Sigmoid colon (tissue), 6 donors: ENCODE measurements at regions not wholly inside any gene's neighbourhood (a gene's known extent, or its start where the extent isn't known, plus 50 kb on each side); places are given as distances from the start of the nearest gene placed in this dataset.

Experiments used
- DNase-seq: peaks from one replicate; pipeline ENCODE4 v3.0.0-alpha.2; 2019
- H3K27ac ChIP-seq, 4 donors: fragments of 200-600 bp; sonication (generic); one replicate each; pipeline ENCODE4 v1.5.1; 2016 to 2019; ENCODE audit warnings: mild to moderate bottlenecking in 1 of 4
- H3K27me3 ChIP-seq, 3 donors: fragments of 200-600 bp; sonication (generic); one replicate each; pipeline ENCODE4 v1.5.1; 2019; ENCODE audit warnings: mild to moderate bottlenecking in 1 of 3
- H3K36me3 ChIP-seq, 4 donors: fragments of 200-600 bp; sonication (generic); one replicate each; pipeline ENCODE4 v1.5.1; 2016 to 2019
- H3K4me1 ChIP-seq, 4 donors: fragments of 200-600 bp; sonication (generic); one replicate each; pipeline ENCODE4 v1.5.1; 2017 to 2019
- H3K4me3 ChIP-seq, 4 donors: fragments of 200-600 bp; sonication (generic); one replicate each; pipeline ENCODE4 v1.5.1; 2017 to 2019; ENCODE audit warnings: mild to moderate bottlenecking in 2 of 4, moderate library complexity in 1 of 4
- H3K9me3 ChIP-seq, 4 donors: fragments of 200-600 bp in 3 of 4; sonication (generic) in 3 of 4; one replicate each; pipeline versions ENCODE4 v1.5.1 to v1.6.1; 2013 to 2019
- EP300 ChIP-seq, 4 donors: sonication (generic); formaldehyde crosslinking; IDR thresholded peaks; one replicate each; pipeline ENCODE4 v1.6.1; 2017; ENCODE audit warnings: antibody characterized with exemption in 4 of 4
- POLR2A ChIP-seq, 2 donors: fragments of 450-650 bp; IDR thresholded peaks; one replicate each; pipeline ENCODE4 v1.6.1; 2016; ENCODE audit warnings: antibody characterized with exemption in 2 of 2, mild to moderate bottlenecking in 2 of 2, moderate library complexity in 2 of 2
- POLR2AphosphoS5 ChIP-seq, 4 donors: sonication (generic); formaldehyde crosslinking; IDR thresholded peaks; one replicate each; pipeline ENCODE4 v1.6.1; 2017; ENCODE audit warnings: antibody characterized with exemption in 4 of 4
- WGBS, 2 donors: extraction: QIAGEN DNeasy Blood & Tissue Kit; methylation state at CpG; one replicate each; pipeline ENCODE4 v1.1.7; 2013; 5-methylcytosine and 5-hydroxymethylcytosine counted together
- intact Hi-C: fragments of 100-400 bp; cut with DNase I; formaldehyde crosslinking; loops from one replicate; pipeline ENCODE4 v1.15.1; 2023
- TF ChIP-seq, protein P1 (sequence below), 4 experiments: fragments of 450-650 bp in 3 of 4; fragments of 200-600 bp in 1 of 4; IDR thresholded peaks; one replicate each; pipeline ENCODE4 v1.5.1; 2016 to 2019; ENCODE audit warnings: antibody characterized with exemption in 4 of 4, mild to moderate bottlenecking in 3 of 4, moderate library complexity in 2 of 4
- donor health status: healthy with polysubstance abuse.
- donor health status: healthy.

GRCh38 chr20:60199866-60200265 is 241.6 kb downstream of the CDH26 start:
- no peak overlapping the region for H3K27ac ChIP-seq
- WGBS, 2 donors: 82 to 92% methylated on average over 2 of the region's 2 CpGs
- DNase-seq: no peak
- no peaks in the 10 kb centered on the region for H3K4me1 ChIP-seq
- peaks cover 0 to 2% (median 0%) of the 10 kb centered on the region in 4 donors for H3K9me3 ChIP-seq
- intact Hi-C loops: no loop called here
- H3K4me3 ChIP-seq: no peak overlapping the region
- no peaks in the 10 kb centered on the region for H3K27me3 ChIP-seq
- H3K36me3 ChIP-seq: no peaks in the 10 kb centered on the region
- TF ChIP-seq POLR2A (IDR thresholded peaks at IDR 0.05) (no peak), EP300 (IDR thresholded peaks at IDR 0.05) (no peak), POLR2AphosphoS5 (IDR thresholded peaks at IDR 0.05) (no peak)
- TF ChIP-seq, protein P1, sequence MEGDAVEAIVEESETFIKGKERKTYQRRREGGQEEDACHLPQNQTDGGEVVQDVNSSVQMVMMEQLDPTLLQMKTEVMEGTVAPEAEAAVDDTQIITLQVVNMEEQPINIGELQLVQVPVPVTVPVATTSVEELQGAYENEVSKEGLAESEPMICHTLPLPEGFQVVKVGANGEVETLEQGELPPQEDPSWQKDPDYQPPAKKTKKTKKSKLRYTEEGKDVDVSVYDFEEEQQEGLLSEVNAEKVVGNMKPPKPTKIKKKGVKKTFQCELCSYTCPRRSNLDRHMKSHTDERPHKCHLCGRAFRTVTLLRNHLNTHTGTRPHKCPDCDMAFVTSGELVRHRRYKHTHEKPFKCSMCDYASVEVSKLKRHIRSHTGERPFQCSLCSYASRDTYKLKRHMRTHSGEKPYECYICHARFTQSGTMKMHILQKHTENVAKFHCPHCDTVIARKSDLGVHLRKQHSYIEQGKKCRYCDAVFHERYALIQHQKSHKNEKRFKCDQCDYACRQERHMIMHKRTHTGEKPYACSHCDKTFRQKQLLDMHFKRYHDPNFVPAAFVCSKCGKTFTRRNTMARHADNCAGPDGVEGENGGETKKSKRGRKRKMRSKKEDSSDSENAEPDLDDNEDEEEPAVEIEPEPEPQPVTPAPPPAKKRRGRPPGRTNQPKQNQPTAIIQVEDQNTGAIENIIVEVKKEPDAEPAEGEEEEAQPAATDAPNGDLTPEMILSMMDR (IDR thresholded peaks at IDR 0.05): no peak

DNA sequence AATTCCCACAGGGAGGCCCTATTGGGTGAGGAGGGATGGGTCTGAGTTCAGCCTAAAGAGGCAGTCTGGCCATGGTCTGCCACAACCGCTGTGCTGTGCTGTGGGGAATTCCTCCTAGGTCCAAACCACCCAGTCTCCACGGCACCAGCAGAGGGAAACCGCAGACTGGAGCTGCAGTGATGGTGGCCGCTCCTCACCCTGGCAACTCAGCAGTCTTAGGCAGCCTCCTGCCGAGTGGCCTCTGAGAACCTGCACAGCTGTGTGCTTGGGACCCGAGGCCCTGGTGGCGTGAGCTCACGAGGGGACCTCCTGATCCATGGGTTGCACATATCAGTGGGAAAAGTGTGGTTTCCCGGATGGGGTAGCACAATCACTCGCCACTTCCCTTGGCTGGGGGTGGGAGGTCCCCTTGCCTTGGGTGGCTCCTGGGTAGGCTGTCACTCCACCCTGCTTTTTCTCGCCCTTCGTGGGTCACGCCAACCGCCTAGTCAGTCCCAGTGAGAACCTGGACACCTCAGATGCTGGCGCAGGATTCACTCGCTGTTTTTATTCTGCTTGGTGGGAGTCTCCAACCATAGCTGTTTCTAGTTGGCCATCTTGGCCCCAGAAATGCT is 242.2 kb downstream of the CDH26 start:
- Histone ChIP-seq H3K4me3 (no peak overlapping the region), H3K9me3 (peaks cover 0 to 2% (median 0%) of the 10 kb centered on the region in 4 donors), H3K27ac (no peak overlapping the region), H3K27me3 (no peaks in the 10 kb centered on the region), H3K4me1 (no peaks in the 10 kb centered on the region), H3K36me3 (no peaks in the 10 kb centered on the region)
- no peak for DNase-seq
- intact Hi-C loops: no loop called here
- WGBS, 2 donors: 86 to 91% methylated on average over 16 of the region's 16 CpGs
- TF ChIP-seq POLR2A (IDR thresholded peaks at IDR 0.05) (no peak), POLR2AphosphoS5 (IDR thresholded peaks at IDR 0.05) (no peak), EP300 (IDR thresholded peaks at IDR 0.05) (no peak)
- TF ChIP-seq, protein P1 (IDR thresholded peaks at IDR 0.05): no peak

GRCh38 chr20:60201198-60201835 is 243.1 kb downstream of the CDH26 start:
- no peak overlapping the region for H3K27ac ChIP-seq
- H3K9me3 ChIP-seq: peaks cover 0 to 2% (median 0%) of the 10 kb centered on the region in 4 donors
- intact Hi-C loops: no loop called here
- H3K36me3 ChIP-seq: no peaks in the 10 kb centered on the region
- no peak for DNase-seq
- no peak for TF ChIP-seq EP300 (IDR thresholded peaks at IDR 0.05)
- H3K27me3 ChIP-seq: peaks cover 0 to 4% (median 0%) of the 10 kb centered on the region in 3 donors
- H3K4me3 ChIP-seq: no peak overlapping the region
- 92 to 93% methylated on average over 2 of the region's 2 CpGs for WGBS, 2 donors
- no peaks in the 10 kb centered on the region for H3K4me1 ChIP-seq

DNA sequence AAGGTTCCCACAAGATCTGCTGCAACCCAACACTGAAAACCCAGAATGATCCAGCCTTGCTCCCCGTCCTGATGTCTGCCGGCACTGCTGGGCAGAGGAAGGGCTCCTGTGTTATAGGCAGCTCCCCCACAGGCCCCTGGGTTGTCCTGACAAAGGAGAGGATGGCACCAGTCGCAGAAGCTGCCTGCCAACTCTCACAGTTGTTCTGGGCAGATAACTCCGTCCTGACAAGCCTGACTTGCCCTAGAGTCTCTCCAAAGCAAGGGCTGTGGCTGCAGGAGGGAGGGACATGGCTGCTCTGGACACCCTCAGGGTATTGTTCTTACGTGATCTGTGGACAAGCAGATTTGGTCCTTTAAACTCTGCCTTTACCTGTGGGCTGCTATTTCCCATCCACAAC is 243.8 kb downstream of the CDH26 start:
- H3K36me3 ChIP-seq: no peaks in the 10 kb centered on the region
- H3K4me1 ChIP-seq: no peaks in the 10 kb centered on the region
- 63 to 81% methylated on average over 5 of the region's 5 CpGs for WGBS, 2 donors
- no peak overlapping the region for H3K27ac ChIP-seq
- H3K4me3 ChIP-seq: no peak overlapping the region
- DNase-seq: no peak
- intact Hi-C loops: no loop called here
- H3K9me3 ChIP-seq: peaks cover 0 to 2% (median 0%) of the 10 kb centered on the region in 4 donors
- no peak for TF ChIP-seq POLR2A (IDR thresholded peaks at IDR 0.05)
- no peak for TF ChIP-seq POLR2AphosphoS5 (IDR thresholded peaks at IDR 0.05)
- H3K27me3 ChIP-seq: peaks cover 0 to 4% (median 0%) of the 10 kb centered on the region in 3 donors

- H3K4me1 ChIP-seq: no peaks in the 10 kb centered on the region
- intact Hi-C loops: no loop called here
- 37 to 65% methylated on average over 6 of the region's 6 CpGs for WGBS, 2 donors
- H3K36me3 ChIP-seq: no peaks in the 10 kb centered on the region
- H3K27me3 ChIP-seq: peaks cover 0 to 4% (median 0%) of the 10 kb centered on the region in 3 donors
- no peak overlapping the region for H3K4me3 ChIP-seq
- DNase-seq: no peak
- TF ChIP-seq POLR2AphosphoS5 (IDR thresholded peaks at IDR 0.05): no peak
- TF ChIP-seq, protein P1 (IDR thresholded peaks at IDR 0.05): no peak
- TF ChIP-seq EP300 (IDR thresholded peaks at IDR 0.05): no peak
- TF ChIP-seq POLR2A (IDR thresholded peaks at IDR 0.05): no peak
- H3K9me3 ChIP-seq: no peaks in the 10 kb centered on the region
- no peak overlapping the region for H3K27ac ChIP-seq
Measured at GRCh38 chr20:60203451-60203850, 245.2 kb downstream of the CDH26 start.
